CD4-positive, alpha-beta T cell treated with Interleukin-15 for 1 hour (primary cell): ENCODE measurements at regions not wholly inside any gene's neighbourhood (a gene's known extent, or its start where the extent isn't known, plus 50 kb on each side); places are given as distances from the start of the nearest gene placed in this dataset.

Experiments
- DNase-seq: peaks from one replicate; pipeline ENCODE4 v3.0.0-alpha.2; 2020

DNA sequence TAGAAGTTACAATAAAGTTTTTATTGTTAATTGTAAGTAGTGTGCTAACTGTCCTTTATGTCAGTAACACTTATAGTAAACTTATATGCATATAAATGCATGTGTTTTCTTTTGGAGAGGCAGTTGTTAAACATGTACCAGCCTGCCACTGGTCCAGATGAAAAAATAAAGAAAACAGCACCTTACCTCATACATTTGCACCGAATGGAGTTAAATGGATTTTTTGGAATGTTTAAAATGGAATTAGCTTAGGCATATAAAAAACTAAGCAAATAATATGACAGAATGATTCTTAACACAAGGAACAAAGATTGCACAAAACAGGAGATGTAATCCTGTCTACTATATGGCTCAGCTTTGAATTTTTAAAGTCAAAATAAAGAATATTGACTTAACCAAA, 50.2 kb upstream of the ALDH1A3 start:
- DNase-seq, result no peak
